HG03521 (cell line): ENCODE measurements at regions not wholly inside any gene's neighbourhood (a gene's known extent, or its start where the extent isn't known, plus 50 kb on each side); places are given as distances from the start of the nearest gene placed in this dataset.

Experiments used
- ATAC-seq: cut with Tn5 transposase; IDR thresholded peaks from one replicate; pipeline ENCODE4 v1.9.1; 2021; ENCODE audit warnings: mild to moderate bottlenecking, moderate library complexity; ENCODE audit not compliant: unreplicated experiment

GRCh38 chr15:95580121-95580520 lies 750.4 kb upstream of the NR2F2 start:
- no peak for ATAC-seq

- ATAC-seq, result no peak
These were observed 748.9 kb upstream of the NR2F2 start for GRCh38 chr15:95581595-95581994.

- ATAC-seq, result no peak
These were observed 746.4 kb upstream of the NR2F2 start for GRCh38 chr15:95584088-95584487.

- ATAC-seq, result no peak
These were observed 742.4 kb upstream of the NR2F2 start for GRCh38 chr15:95588056-95588455.

GRCh38 chr15:95590533-95591044 lies 739.9 kb upstream of the NR2F2 start:
- no peak for ATAC-seq

GRCh38 chr15:95591270-95591669 lies 739.2 kb upstream of the NR2F2 start:
- no peak for ATAC-seq

GRCh38 chr15:95591886-95592285 lies 738.6 kb upstream of the NR2F2 start:
- no peak for ATAC-seq

- ATAC-seq, result no peak
These were observed 736.0 kb upstream of the NR2F2 start for GRCh38 chr15:95594496-95594895.

- no peak for ATAC-seq
These were observed 734.7 kb upstream of the NR2F2 start for GRCh38 chr15:95595759-95596158.

GRCh38 chr15:95596496-95596895 lies 734.0 kb upstream of the NR2F2 start:
- ATAC-seq, result no peak

- no peak for ATAC-seq
These were observed 732.1 kb upstream of the NR2F2 start for GRCh38 chr15:95598251-95598855.

GRCh38 chr15:95600367-95600766 lies 730.1 kb upstream of the NR2F2 start:
- ATAC-seq, result no peak

GRCh38 chr15:95600884-95601283 lies 729.6 kb upstream of the NR2F2 start:
- no peak for ATAC-seq

GRCh38 chr15:95601525-95601924 lies 729.0 kb upstream of the NR2F2 start:
- ATAC-seq, result no peak

- no peak for ATAC-seq
These were observed 726.7 kb upstream of the NR2F2 start for GRCh38 chr15:95603802-95604201.

- ATAC-seq, result no peak
These were observed 725.9 kb upstream of the NR2F2 start for GRCh38 chr15:95604634-95605036.

- no peak for ATAC-seq
These were observed 725.4 kb upstream of the NR2F2 start for GRCh38 chr15:95605098-95605497.

GRCh38 chr15:95606551-95606950 lies 723.9 kb upstream of the NR2F2 start:
- no peak for ATAC-seq

GRCh38 chr15:95608371-95608770 lies 722.1 kb upstream of the NR2F2 start:
- no peak for ATAC-seq

- no peak for ATAC-seq
These were observed 721.4 kb upstream of the NR2F2 start for GRCh38 chr15:95609096-95609495.

- ATAC-seq, result no peak
These were observed 719.6 kb upstream of the NR2F2 start for GRCh38 chr15:95610945-95611344.

- no peak for ATAC-seq
These were observed 715.1 kb upstream of the NR2F2 start for GRCh38 chr15:95615436-95615835.

GRCh38 chr15:95616306-95616705 lies 714.2 kb upstream of the NR2F2 start:
- no peak for ATAC-seq
